A673 (cell line): ENCODE measurements at regions not wholly inside any gene's neighbourhood (a gene's known extent, or its start where the extent isn't known, plus 50 kb on each side); places are given as distances from the start of the nearest gene placed in this dataset.

Experiments used
- BruUV-seq: library from RNA; stranded (reverse); fragments of 400-500 nt; replicated peaks from 2 replicates; lab custom pipeline; 2021; lab: Mats Ljungman, UMichigan
- CTCF ChIA-PET: fragments of 300-600 bp; sonication (Branson Sonifier 250); formaldehyde crosslinking; loops from one replicate; lab custom pipeline; 2022; ENCODE audit warnings: antibody characterized with exemption; lab: Charles Lee
- POLR2A ChIA-PET: fragments of 300-600 bp; sonication (Branson Sonifier 250); formaldehyde crosslinking; loops from one replicate; lab custom pipeline; 2022; ENCODE audit warnings: antibody characterized with exemption; ENCODE audit not compliant: low non-redundant PET; lab: Charles Lee
- DNase-seq: peaks from one replicate; pipeline ENCODE4 v3.0.0-alpha.2; 2015; ENCODE audit warnings: low spot score
- H3K27ac ChIP-seq: fragments of 200-600 bp; sonication (generic); 2 replicates; pipeline ENCODE4 v1.5.1; 2016; ENCODE audit warnings: mixed run types, low read depth, mild to moderate bottlenecking, mixed read lengths, antibody characterized with exemption, low read length; ENCODE audit not compliant: poor library complexity, severe bottlenecking
- H3K27me3 ChIP-seq: fragments of 200-600 bp; sonication (generic); replicated peaks from 2 replicates; pipeline ENCODE4 v1.6.1; 2017; ENCODE audit warnings: mixed run types, low read depth, mild to moderate bottlenecking, mixed read lengths, antibody characterized with exemption, low read length; ENCODE audit not compliant: insufficient read depth, poor library complexity
- H3K36me3 ChIP-seq: fragments of 200-600 bp; sonication (generic); 2 replicates; pipeline ENCODE4 v1.6.1; 2016; ENCODE audit warnings: mixed run types, mild to moderate bottlenecking, mixed read lengths, antibody characterized with exemption, low read length; ENCODE audit not compliant: insufficient read depth, poor library complexity, severe bottlenecking
- H3K4me1 ChIP-seq: fragments of 200-600 bp; sonication (generic); 2 replicates; pipeline ENCODE4 v1.6.1; 2017; ENCODE audit warnings: mixed run types, mild to moderate bottlenecking, mixed read lengths, antibody characterized with exemption, low read length; ENCODE audit not compliant: insufficient read depth, poor library complexity, severe bottlenecking
- H3K4me3 ChIP-seq: fragments of 200-600 bp; sonication (generic); 2 replicates; pipeline ENCODE4 v1.5.1; 2016; ENCODE audit warnings: low read depth, mixed run types, mild to moderate bottlenecking, mixed read lengths, low read length; ENCODE audit not compliant: poor library complexity, severe bottlenecking
- H3K9me3 ChIP-seq: fragments of 200-600 bp; sonication (generic); 2 replicates; pipeline ENCODE4 v1.6.1; 2016; ENCODE audit warnings: mixed run types, low read depth, mild to moderate bottlenecking, mixed read lengths, antibody characterized with exemption, low read length; ENCODE audit not compliant: poor library complexity, severe bottlenecking
- CTCF ChIP-seq: fragments of 300-800, 200-600 bp; sonication (generic); conservative IDR thresholded peaks from 2 replicates; pipeline ENCODE4 v1.5.1; 2017; ENCODE audit warnings: low read depth, mild to moderate bottlenecking, antibody characterized with exemption, low read length, moderate library complexity, mixed read lengths
- EZH2 ChIP-seq: fragments of 200-600 bp; sonication (generic); IDR thresholded peaks from 2 replicates; pipeline ENCODE4 v1.6.1; 2017; ENCODE audit warnings: borderline replicate concordance, low read depth, mild to moderate bottlenecking, mixed read lengths, antibody characterized with exemption, low read length; ENCODE audit not compliant: poor library complexity, severe bottlenecking
- intact Hi-C: fragments of 100-400 bp; cut with micrococcal nuclease; formaldehyde crosslinking; loops from one replicate; pipeline ENCODE4 v1.10.0; 2022; ENCODE audit not compliant: unreplicated experiment

GRCh38 chr12:46963191-46963590 lies 116.2 kb upstream of the PCED1B start:
- Histone ChIP-seq H3K27ac (no peak overlapping the region), H3K4me1 (no peaks in the 10 kb centered on the region), H3K36me3 (no peaks in the 10 kb centered on the region), H3K4me3 (no peak overlapping the region), H3K27me3 (no peaks in the 10 kb centered on the region), H3K9me3 (no peaks in the 10 kb centered on the region)
- intact Hi-C loops: no loop called here
- TF ChIP-seq CTCF (no peak), EZH2 (no peak)
- ChIA-PET CTCF (no interaction called here), POLR2A (no interaction called here)
- BruUV-seq: no TSS peak
- no peak for DNase-seq

GRCh38 chr12:46963977-46964971 lies 115.1 kb upstream of the PCED1B start:
- no peak for DNase-seq
- CTCF ChIA-PET: no interaction called here
- H3K27me3 ChIP-seq: no peaks in the 10 kb centered on the region
- intact Hi-C loops: no loop called here
- TF ChIP-seq EZH2 (no peak), CTCF (no peak)
- POLR2A ChIA-PET: no interaction called here
- no peak overlapping the region for H3K27ac ChIP-seq
- H3K36me3 ChIP-seq: no peaks in the 10 kb centered on the region
- H3K9me3 ChIP-seq: no peaks in the 10 kb centered on the region
- no peaks in the 10 kb centered on the region for H3K4me1 ChIP-seq
- H3K4me3 ChIP-seq: no peak overlapping the region
- no TSS peak for BruUV-seq

GRCh38 chr12:46965137-46965536 lies 114.3 kb upstream of the PCED1B start:
- CTCF ChIA-PET: no interaction called here
- H3K4me3 ChIP-seq: no peak overlapping the region
- no peak overlapping the region for H3K27ac ChIP-seq
- BruUV-seq: no TSS peak
- no peaks in the 10 kb centered on the region for H3K36me3 ChIP-seq
- H3K4me1 ChIP-seq: no peaks in the 10 kb centered on the region
- POLR2A ChIA-PET: no interaction called here
- H3K9me3 ChIP-seq: no peaks in the 10 kb centered on the region
- TF ChIP-seq CTCF (no peak), EZH2 (no peak)
- no peaks in the 10 kb centered on the region for H3K27me3 ChIP-seq
- no peak for DNase-seq
- intact Hi-C loops: no loop called here
